OCI-M2 (cell line): ENCODE measurements at regions not wholly inside any gene's neighbourhood (a gene's known extent, or its start where the extent isn't known, plus 50 kb on each side); places are given as distances from the start of the nearest gene placed in this dataset.

Experiments used
- DNase-seq: peaks from one replicate; lab custom pipeline; 2025; ENCODE audit not compliant: unreplicated experiment; lab: John Stamatoyannopoulos, UW

DNA sequence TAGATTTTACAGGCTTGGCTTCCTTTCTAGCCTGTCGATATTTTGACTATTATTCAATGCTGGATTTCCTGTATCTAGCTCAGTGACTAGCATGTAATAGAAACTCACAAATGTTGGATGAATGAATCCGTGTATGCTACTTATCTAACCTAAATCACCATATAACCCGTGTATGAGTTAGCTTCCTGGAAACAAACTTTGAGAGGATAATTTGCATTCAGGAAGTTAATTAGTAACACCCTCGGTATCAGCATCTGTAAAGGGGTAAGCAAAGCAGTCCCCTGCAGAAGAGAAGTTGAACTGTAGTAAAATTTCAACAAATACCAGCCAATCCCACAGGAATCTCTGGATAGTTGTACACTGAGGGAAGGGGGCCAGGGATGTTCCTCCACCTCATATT lies 269.4 kb upstream of the LRATD1 start:
- no peak for DNase-seq

DNA sequence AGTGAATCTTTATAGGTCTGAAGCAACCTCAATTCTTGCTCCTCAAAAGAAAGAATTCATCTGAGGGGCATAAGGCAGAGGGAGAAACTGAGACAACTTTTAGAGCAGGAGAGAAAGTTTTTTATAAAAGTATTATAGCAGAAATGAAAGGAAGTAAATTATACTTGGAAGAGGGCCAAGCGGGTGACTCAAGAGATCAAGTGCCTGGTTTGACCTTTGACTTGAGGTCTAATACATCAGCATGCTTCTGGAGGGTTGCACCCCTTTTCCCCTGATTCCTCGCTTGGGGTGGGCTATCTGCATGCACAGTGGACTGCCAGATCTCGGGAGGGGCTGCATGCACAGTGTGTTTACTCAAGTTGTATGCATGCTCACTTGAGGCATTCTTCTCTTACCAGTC lies 268.5 kb upstream of the LRATD1 start:
- no peak for DNase-seq

DNA sequence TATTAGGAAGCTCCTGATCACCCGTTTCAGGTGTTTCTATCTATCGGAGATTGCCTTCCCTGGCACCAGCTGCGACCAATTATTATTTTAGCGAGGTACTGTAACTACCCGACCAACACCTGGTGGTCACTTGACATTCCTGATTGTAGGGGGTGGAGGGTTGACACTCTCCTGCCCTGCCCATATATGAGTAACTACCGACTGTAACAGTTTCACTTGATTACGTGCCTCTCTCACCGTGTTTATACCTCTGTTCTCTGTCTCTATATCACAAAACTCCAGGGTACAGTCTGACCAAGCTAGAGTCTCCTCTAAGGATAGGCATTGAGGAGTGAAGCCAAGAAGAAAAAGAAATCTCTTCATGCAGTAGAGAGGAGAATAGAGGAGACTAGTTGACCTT lies 268.0 kb upstream of the LRATD1 start:
- DNase-seq: no peak

DNA sequence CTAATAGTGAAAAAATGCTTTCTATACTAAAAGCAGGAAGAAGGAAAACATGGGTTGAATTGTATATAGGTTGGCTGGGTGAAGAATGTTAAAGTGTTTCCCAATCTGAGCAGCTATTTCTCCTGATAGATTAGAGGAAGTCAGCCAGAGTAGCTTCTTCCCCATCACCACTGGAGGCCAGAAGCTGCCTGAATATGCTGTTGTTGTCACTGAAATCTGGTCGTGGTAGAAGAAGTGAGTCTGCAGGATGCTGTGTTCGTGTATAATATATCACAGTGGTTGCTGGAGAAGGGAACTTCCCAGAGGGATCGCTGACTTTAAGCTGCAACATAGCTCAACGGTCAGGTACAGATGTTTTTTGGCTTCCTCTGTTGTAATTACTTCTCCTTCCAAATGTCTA lies 247.5 kb upstream of the LRATD1 start:
- DNase-seq: no peak

DNA sequence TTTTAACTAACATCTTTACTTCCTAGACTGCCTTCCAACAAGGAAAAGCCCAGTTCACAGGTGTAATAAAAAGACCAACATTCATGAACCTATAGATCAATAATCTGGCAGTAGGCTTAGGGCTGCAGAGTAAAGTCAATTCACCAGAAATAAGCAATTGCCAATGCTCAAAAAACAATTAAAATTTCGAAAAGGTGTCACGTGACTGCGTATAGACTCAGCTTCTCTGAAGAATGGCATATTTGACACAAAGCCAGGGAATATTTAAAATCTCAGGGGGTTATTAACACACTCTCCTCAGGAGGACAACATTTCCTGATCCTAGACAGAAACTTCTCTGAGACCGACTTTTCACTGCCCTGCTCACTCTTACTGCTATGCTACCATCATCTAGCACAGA lies 245.2 kb upstream of the LRATD1 start:
- DNase-seq: no peak

DNA sequence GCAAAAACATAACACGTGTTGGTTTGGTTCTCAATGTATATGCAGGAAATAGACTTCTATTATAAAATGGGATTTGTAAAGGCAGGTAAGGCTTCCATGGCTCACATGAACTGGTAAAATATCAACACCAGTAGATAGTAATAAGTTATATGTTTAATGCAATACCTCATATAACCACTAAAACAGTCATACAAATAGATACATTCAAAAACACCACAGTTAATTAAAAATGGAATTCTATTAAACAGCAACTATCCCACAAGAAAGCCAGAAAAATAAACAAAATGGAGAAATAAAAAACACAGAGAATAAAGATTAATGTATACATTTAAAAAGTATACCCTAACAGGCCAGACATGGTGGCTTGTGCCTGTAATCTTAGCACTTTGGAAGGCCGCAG lies 243.8 kb upstream of the LRATD1 start:
- DNase-seq: no peak

DNA sequence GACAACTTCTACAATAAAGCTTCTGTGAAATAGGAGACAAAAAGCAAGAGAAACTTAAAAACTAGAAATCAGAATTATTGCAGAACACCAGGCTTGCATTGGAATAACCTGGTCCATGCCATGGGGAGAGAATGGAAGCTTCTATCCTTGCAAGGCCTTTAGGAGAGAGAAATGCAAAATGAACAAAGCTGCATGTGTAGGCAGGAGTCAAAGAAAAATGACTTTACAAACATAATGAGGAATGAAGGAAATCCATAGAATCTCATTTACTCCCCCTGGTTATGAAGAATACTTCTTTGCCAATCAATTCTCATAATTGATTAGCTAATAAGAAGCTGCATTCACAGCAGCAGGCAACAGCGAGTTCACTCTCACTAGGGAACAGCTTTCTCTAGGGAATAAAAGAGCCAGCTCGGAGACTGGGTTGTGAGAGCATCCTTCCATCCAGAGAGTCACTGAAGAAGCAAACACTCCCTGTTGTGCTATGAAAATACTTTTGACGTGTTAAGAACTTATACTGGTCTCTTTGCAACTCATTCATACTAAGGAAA lies 235.9 kb upstream of the LRATD1 start:
- DNase-seq: no peak

DNA sequence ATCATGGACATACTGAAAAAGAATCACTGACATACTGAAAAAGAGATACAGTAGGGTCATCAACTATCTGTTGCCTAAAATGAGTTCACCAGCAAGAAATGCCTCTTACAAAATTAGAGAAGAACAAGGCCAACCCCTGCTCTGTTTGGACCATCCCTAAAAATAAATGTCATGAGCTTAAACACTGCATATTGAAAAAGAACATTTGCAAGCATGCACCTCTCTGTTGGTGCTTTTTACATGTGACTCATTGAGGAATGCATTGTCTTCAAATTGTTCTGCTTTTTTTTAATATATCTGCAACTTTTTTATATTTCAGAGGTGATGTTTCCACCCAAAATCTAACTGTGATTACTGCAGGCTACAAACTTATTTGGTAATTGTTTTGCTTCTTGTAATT lies 233.9 kb upstream of the LRATD1 start:
- no peak for DNase-seq

DNA sequence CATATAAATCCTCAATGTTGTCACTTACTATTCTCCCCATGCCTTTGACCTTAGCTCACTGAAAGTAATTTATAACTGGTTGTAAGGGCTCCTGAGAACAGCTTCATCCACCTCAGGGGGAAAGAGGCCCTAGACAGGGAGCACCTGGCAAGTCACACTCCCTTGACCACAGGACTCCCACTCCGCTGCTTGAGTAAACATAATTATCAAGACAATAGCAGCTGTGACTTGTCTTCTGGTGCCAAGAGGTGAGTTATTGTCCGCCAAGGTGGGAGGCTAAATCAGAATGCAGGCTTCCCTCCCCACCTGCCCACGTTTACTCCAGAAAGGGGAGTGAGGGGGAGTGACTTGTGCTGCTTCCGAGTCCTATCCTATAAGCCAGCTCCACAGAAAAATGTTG lies 230.6 kb upstream of the LRATD1 start:
- no peak for DNase-seq

DNA sequence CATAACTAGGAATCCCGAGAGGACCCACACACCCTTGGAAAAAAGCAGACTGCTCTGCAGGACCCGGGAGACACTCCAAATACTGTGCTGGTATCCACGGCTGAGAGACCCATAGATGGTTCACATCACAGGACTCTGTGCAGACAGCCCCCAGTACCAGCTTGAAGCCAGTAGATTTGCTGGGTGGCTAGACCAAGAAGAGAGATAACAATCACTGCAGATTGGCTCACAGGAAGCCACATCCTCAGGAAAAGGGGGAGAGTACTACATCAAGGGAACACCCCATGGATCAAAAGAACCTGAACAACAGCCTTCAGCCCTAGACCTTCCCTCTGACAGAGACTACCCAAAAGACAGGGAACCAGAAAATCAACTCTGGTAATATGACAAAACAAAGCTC lies 223.8 kb upstream of the LRATD1 start:
- DNase-seq: no peak

DNA sequence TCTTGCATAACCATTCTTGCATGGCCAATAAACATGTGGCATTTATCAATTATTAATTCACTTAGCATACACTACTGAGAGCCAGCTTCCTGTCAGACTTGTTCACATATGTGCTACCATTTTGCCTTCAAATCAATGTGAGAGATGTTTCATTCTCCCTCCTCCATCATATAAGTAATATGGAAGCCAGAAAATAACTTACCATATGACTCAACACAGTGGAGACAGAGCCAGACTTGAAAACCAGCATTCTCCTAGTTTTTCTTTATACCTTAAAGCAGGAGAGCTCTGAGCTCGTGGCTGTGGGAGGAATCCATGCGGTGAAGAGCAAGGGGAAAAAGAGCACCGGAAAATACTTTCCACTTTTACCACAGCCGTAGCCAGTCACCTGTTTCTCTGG lies 215.0 kb upstream of the LRATD1 start:
- no peak for DNase-seq

DNA sequence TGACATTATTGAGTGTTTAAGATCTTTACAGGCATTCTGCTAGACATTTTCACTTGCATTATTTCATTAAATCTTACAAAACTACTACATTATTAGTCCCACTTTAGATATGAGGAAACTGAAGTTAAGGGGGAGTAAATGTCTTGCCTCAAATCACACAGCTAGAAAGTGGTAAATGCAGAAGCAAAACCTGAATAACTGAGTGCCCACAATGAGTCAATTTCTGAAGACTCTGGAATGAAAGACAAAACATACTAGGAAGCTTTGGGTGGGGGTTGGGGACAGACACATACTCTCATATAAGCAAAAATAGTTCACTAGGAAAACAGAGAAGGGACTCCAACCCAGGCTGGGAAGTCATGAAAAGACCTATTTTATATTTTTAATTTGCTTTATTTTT lies 214.4 kb upstream of the LRATD1 start:
- no peak for DNase-seq

DNA sequence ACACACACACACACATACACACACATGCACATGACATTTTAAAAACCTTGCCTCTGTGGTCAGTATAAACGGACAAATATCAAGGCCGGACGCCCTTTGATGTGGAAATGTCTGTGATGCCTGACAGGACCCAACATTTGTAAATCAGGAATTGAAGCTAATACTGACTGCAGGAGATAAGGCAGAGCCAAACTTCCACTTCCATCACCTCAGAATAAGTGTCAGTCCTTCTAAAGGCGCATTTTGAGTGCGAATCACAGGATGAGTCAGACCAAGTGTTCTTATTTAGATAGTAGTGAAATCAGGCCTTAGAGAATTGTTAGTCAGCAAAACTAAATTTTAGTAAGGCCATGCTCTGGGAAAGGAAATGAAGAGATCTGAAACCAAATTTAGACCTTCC lies 211.7 kb upstream of the LRATD1 start:
- DNase-seq: no peak

DNA sequence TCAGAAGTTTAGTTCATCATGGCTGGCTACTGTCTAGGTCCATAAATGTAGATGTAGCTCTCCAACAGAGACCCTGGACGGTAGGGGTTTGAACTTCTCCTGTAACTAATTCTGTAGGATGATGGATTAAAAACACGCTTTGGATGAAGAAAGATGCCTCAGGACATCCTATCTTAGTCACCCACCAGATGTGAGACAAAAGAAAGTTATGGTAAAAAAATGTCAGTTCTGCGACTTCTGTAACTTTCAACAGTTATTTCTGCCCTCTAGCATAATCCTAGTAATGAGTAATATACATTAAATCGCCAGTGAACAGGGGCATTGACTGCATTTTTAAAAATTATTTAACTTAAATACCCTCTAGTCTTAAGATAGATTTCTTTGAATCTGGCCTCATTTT lies 210.1 kb upstream of the LRATD1 start:
- DNase-seq: no peak

DNA sequence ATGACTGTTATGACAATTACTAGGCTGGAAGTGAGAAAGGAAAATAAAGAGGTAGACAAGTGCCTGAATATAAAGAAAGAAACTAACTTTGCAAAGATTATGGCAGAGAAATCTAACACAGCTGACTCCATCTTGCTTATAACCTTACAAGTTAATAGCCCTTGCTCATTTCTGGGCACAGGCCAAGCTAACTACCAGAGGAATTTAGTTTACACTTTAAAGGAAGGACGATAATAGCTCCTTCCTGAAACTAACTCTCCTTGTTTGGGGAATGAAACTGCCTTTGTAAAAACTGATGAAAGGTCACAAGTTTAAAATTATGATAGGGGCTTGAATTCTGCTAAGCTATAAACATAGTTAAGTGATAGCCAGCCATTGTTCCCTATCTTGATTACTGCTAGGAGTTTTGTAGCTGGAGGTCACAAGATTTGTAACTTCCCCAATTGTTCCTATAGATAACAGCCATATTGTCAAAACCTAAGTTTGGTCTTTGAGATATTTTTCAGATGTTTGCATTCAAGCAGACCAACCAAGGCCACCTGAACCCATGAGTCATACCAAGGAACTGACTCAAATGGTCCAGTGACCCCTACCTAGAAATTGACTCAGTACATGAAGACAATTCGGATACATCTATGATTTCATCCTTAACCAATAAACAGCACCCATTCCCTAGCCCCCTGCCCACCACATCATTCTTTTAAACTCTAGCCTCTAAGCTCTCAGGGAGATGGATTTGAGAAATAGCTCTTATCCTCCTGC lies 209.2 kb upstream of the LRATD1 start:
- no peak for DNase-seq

DNA sequence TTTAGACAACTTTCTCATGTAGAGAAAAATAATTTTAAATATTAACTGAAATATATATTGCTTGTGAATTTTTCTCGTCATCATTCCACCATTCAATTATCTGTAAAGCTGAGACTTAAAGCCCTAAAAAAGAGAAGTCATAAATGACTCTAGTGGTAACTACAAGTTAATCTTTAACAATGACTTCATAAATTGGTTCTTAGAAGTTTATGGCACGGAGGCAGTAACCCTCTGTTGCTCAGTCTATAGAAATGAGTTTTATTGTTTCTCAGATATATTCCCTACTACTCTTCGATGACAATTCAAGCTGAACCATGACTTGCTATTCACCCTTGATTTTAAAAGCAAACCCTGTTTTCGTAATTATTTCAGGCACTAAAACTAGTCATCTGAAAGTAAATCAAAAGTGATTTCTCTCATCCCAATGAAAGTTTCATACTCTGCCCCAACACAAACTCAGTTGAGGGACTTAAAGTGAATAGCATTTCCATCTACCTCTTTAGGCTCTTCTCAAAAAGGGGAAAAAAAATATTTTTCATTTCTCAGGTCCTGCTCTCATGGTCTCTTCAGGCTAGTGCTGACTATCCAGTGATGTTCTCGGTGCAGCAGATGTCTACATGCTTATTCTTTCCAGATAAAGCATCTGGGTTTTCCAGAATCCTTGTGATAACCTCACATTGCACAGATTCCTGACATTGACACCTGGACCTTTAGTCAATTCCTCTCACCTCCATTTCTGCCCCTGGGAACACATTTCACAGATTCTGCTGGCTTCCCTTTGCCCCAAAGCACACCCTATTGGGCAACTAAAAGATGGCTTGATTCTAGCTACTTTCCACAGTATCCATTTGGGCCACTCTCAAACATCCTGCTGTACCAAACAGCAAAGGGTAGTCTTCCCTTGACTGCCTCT lies 207.8 kb upstream of the LRATD1 start:
- no peak for DNase-seq

DNA sequence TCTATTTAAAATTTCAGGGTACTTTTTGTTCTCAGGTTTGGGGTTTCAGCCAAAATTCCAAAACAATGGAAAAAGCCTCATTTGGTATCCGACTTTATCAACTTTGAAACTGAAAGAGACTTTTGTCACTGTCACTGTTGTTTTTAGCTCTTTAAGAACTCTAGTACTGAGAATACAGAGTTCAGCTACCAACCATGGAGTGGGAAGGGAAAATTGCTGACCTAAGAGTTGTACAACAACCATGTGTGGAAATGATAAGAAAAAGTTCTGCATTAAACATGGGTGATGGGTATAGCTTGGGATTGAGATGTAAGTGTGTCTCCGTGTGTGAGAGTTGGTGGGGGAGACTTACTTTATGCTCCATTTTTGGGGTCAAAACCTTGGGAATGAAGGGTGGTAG lies 206.6 kb upstream of the LRATD1 start:
- no peak for DNase-seq

DNA sequence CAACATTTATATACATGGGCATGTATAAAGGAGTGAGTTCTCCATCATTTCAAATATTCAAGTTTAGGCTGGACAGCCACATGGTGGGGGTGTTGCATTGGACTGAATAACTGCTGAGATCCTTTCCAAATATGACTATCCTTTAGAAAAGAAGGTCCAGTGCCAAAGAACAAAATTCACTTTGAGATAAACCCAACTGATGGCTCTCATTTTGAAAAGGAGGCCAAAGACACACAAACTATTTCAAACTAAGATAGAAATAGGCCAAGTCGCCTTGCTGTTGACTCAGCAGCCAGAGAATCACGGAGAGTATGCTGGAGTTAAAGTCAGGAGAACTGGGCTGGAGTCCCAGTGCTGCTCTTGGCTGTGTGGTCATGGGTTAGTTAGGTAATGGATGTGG lies 204.5 kb upstream of the LRATD1 start:
- DNase-seq: no peak

DNA sequence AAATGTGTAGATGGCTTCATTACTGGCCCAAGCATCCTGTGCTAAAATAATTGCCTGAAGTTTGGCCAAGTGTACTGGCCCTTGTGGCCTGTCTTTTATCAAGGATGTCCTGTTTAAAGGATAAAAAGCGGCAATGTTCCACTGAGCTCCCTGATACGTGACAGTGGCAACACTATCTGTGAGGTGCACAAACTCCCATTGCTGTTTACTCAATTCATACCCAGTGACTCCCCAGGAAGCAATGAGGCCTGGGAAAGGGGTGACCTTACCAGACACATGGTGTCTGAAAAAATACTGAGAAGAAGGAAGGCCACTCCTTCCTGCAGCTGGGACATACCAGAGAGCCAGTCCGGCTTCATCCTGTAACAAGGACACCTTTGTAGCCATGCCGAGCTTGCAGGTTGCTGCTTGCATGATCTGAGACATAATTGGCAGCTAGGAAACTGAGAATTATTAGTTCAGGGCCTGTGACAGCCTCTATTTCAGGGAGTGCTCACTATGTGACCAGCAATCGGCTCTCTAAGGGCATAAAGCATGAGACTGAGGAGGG lies 198.5 kb upstream of the LRATD1 start:
- DNase-seq: no peak

DNA sequence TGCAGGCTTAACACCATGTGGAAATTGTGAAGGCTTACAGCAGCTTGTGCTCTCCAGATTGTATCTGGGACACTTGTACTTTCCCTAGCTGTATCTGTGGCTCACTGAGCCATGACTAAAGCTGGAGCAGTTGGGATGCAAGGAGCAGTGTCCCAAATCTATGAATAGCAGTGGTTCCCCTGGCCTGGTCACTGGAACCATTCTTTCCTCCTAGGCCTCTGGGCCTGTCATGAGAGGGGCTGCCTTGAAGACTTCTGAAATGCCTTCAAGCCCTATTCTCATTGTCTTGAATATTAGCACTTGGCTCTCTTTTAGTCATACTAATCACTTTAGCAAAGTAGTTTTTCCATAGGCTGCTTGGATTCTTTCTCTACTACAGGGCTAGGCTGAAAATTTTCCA lies 186.8 kb upstream of the LRATD1 start:
- DNase-seq: no peak

DNA sequence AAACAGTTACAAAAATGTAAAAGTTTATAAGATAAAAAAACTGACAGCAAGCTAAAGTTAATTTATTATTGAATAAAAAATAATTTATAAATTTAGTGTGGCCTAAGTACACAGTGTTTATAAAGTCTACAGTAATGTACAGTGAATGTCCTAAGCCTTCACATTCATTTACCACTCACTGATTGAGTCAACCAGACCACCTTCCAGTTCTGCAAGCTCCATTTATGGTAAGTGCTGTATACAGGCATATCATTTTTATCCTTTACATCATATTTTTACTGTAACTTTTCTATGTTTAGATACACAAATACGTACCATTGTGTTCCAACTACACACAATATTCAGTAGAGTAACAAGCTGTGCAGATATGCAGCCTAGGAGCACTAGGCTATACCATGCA lies 184.2 kb upstream of the LRATD1 start:
- no peak for DNase-seq

DNA sequence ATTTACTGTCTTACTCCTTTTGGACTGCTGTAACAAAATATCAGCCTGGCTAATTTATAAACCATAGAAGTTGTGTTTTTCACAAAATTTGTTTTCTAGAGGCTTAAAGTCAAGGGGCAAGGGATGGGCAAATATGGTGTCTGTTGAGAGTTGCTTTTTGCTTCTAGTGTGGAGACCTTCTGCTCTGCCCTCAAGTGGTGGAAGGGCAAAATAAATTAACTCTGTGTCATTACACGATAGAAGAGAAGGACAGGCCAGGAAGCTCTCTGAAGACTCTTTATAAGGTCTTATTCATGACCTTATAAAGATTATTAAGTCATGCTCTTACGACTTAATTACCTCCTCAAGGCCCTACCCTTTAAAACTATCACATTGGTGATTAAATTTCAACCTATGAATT lies 181.2 kb upstream of the LRATD1 start:
- DNase-seq: no peak
